ENCODE measurements at regions not wholly inside any gene's neighbourhood (a gene's known extent, or its start where the extent isn't known, plus 50 kb on each side); places are given as distances from the start of the nearest gene placed in this dataset.

DNA sequence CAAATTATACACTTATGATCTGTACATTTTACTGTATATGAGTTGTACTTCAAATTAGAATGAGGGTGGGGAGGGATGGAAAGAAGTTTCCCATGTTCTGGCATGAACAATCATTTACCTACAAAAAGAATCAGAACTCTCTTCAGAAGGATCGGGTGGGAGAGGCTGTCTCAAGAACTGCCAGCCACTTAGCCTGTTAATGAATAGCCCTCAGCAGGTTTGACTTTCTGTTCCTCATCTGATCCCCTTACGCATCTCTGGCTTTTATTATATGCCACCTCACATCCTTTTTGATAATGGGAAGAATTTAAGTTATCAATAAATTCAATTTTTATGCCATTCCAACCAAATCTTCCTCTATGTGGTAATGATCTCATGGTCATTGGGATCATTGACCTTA, 168.3 kb upstream of the TGFBR2 start:
- Histone ChIP-seq H3K27ac (no peak overlapping the region), H3K9me3 (no peaks in the 10 kb centered on the region), H3K27me3 (no peaks in the 10 kb centered on the region), H3K36me3 (no peaks in the 10 kb centered on the region), H3K4me3 (no peak overlapping the region), H3K4me1 (no peaks in the 10 kb centered on the region)
- intact Hi-C loops (cut with DNase I): no loop called here
- no peak for DNase-seq
- 77% methylated on average over 2 of the region's 2 CpGs for WGBS (ENCODE audit: insufficient coverage, low coverage, low lambda C conversion rate, missing lambda C conversion rate)
- no peak for ATAC-seq
- TF ChIP-seq, protein P1, sequence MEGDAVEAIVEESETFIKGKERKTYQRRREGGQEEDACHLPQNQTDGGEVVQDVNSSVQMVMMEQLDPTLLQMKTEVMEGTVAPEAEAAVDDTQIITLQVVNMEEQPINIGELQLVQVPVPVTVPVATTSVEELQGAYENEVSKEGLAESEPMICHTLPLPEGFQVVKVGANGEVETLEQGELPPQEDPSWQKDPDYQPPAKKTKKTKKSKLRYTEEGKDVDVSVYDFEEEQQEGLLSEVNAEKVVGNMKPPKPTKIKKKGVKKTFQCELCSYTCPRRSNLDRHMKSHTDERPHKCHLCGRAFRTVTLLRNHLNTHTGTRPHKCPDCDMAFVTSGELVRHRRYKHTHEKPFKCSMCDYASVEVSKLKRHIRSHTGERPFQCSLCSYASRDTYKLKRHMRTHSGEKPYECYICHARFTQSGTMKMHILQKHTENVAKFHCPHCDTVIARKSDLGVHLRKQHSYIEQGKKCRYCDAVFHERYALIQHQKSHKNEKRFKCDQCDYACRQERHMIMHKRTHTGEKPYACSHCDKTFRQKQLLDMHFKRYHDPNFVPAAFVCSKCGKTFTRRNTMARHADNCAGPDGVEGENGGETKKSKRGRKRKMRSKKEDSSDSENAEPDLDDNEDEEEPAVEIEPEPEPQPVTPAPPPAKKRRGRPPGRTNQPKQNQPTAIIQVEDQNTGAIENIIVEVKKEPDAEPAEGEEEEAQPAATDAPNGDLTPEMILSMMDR (IDR thresholded peaks at IDR 0.05): no peak
- TF ChIP-seq POLR2A (IDR thresholded peaks at IDR 0.05): no peak

DNA sequence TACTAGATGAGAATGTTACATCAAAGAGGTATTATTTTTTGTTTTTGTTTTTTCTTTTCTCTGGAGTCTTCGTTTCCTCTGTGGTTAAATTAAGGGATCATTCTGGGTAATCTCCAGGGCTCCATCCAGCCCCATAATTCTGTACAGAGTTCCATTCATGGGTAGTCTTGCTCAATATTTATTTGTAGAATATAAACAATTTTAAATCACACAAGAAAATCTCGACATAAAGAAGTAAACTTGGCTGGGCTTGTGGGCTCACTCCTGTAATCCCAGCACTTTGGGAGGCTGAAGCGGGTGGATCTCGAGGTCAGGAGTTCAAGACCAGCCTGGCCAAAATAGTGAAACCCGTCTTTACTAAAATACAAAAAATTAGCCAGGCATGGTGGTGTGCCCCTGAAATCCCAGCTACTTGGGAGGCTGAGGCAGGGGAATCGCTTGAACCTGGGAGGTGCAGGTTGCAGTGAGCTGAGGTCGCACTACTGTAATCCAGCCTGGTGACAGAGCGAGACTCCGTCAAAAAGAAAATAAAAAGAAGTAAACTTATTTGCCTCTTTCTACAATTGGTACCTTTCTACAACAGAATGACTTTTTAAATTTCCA, 166.8 kb upstream of the TGFBR2 start:
- Histone ChIP-seq H3K36me3 (no peaks in the 10 kb centered on the region), H3K27ac (no peak overlapping the region), H3K4me3 (no peak overlapping the region), H3K9me3 (no peaks in the 10 kb centered on the region), H3K27me3 (no peaks in the 10 kb centered on the region), H3K4me1 (no peaks in the 10 kb centered on the region)
- 85% methylated on average over 7 of the region's 9 CpGs for WGBS (ENCODE audit: insufficient coverage, low coverage, low lambda C conversion rate, missing lambda C conversion rate)
- intact Hi-C loops (cut with DNase I): no loop called here
- no peak for DNase-seq
- no peak for ATAC-seq
- TF ChIP-seq, protein P1 (IDR thresholded peaks at IDR 0.05): no peak
- TF ChIP-seq POLR2A (IDR thresholded peaks at IDR 0.05): no peak

DNA sequence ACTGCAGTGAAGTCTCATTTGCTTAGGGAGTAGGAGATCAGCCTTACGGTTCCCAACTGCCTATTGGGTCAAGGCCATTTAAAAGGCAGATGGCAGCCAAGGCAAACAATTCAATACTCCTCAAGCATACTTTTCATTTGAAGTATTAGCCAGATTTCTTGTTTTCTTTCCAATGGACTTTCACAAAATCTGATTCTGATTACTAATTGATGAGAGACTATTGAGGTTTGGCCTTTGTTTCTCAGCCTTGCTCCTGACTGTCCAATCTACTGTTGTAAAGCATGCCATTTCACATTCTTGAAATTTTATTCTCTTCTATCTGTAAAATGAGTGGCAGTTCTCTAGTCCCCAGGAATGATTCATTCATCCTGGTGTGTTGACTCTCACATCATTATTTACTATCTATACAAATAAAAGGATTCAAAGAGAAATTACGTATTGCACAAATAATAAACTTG, 166.2 kb upstream of the TGFBR2 start:
- ATAC-seq (peak in 1 of 4 donors; percentile 22), DNase-seq (no peak)
- Histone ChIP-seq H3K27ac (no peak overlapping the region), H3K4me3 (no peak overlapping the region), H3K27me3 (no peaks in the 10 kb centered on the region), H3K36me3 (no peaks in the 10 kb centered on the region), H3K9me3 (no peaks in the 10 kb centered on the region), H3K4me1 (no peaks in the 10 kb centered on the region)
- no peak for TF ChIP-seq POLR2A (IDR thresholded peaks at IDR 0.05)
- TF ChIP-seq, protein P1 (IDR thresholded peaks at IDR 0.05): no peak
- intact Hi-C loops (cut with DNase I): no loop called here
- 47% methylated on average over 2 of the region's 2 CpGs for WGBS (ENCODE audit: insufficient coverage, low coverage, low lambda C conversion rate, missing lambda C conversion rate)

DNA sequence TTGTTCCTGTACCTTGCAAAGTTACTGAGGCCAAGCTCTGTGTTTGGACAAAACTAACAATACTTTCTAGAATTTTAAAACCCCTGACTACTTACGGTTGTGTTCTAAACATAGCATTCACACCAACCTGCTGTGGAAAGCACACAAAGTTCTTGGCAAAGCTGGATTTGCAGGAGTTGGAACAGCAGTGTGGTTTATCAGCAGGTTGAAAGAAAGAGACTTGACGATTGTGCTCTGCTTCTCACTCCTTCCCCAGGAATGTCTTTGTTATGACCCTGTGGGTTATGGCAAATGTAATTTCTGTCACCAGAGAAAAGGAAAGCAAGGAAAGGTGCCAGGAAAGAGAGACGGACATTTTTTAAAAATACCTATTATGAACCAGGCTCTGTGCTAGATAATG, 165.5 kb upstream of the TGFBR2 start:
- intact Hi-C loops (cut with DNase I): no loop called here
- no peaks in the 10 kb centered on the region for H3K4me1 ChIP-seq
- no peaks in the 10 kb centered on the region for H3K36me3 ChIP-seq
- no peak overlapping the region for H3K27ac ChIP-seq
- TF ChIP-seq POLR2A (IDR thresholded peaks at IDR 0.05): no peak
- TF ChIP-seq, protein P1 (IDR thresholded peaks at IDR 0.05): no peak
- DNase-seq (no peak), ATAC-seq (peak in 2 of 4 donors; percentile 55 to 78)
- H3K4me3 ChIP-seq: no peak overlapping the region
- 46% methylated on average over 3 of the region's 3 CpGs for whole genome bisulfite sequencing (ENCODE audit: insufficient coverage, low coverage, low lambda C conversion rate, missing lambda C conversion rate)
- H3K9me3 ChIP-seq: no peaks in the 10 kb centered on the region
- H3K27me3 ChIP-seq: no peaks in the 10 kb centered on the region
